ENCODE measurements at regions not wholly inside any gene's neighbourhood (a gene's known extent, or its start where the extent isn't known, plus 50 kb on each side); places are given as distances from the start of the nearest gene placed in this dataset.

DNA sequence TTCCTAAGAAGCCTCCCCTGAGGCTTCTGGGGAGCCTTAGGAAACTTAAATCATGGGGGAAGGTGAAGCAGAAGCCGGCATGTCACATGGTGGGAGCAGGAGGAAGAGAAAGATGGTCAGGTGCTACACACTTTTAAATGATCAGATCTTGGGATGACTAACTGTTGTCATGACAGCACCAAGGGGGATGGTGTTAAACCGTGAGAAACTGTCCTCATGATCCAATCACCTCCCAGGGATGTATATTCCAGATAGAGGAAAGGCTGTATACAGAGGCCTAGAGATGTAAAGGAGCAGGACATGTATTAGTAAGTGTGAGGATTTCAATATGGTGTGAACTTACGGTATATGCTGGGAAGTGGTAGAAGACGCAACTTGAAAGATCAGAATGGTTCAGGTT lies 121.1 kb downstream of the CAND1 start:
- TF ChIP-seq, protein P1, sequence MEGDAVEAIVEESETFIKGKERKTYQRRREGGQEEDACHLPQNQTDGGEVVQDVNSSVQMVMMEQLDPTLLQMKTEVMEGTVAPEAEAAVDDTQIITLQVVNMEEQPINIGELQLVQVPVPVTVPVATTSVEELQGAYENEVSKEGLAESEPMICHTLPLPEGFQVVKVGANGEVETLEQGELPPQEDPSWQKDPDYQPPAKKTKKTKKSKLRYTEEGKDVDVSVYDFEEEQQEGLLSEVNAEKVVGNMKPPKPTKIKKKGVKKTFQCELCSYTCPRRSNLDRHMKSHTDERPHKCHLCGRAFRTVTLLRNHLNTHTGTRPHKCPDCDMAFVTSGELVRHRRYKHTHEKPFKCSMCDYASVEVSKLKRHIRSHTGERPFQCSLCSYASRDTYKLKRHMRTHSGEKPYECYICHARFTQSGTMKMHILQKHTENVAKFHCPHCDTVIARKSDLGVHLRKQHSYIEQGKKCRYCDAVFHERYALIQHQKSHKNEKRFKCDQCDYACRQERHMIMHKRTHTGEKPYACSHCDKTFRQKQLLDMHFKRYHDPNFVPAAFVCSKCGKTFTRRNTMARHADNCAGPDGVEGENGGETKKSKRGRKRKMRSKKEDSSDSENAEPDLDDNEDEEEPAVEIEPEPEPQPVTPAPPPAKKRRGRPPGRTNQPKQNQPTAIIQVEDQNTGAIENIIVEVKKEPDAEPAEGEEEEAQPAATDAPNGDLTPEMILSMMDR (IDR thresholded peaks at IDR 0.05) = no peak
- TF ChIP-seq POLR2AphosphoS5 (IDR thresholded peaks at IDR 0.05) (no peak), POLR2A (IDR thresholded peaks at IDR 0.05) (no peak), EP300 (IDR thresholded peaks at IDR 0.05) (no peak)

Measured in stomach (tissue), 4 donors.